GM19455 (cell line): ENCODE measurements at regions not wholly inside any gene's neighbourhood (a gene's known extent, or its start where the extent isn't known, plus 50 kb on each side); places are given as distances from the start of the nearest gene placed in this dataset.

Source experiments
- ATAC-seq: cut with Tn5 transposase; IDR thresholded peaks from one replicate; pipeline ENCODE4 v1.9.1; 2021; ENCODE audit not compliant: unreplicated experiment

DNA sequence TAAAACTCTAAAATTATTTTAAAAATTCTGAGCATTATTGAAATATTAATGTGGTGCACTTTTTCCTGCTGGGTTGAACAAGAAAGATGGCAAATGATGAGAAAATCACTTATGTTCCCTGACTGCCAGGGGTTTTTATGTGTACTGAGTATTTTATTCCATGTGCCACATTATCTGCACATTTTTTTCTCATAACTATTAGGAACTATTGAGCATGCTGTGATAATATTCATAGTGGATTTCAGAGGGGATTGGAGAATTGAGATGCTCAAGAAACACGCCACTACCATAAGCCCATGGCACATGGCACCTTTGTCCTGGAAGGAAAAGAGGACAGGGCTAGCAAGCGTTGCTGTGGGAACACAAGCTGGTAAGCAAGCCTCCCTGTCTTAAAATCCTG, 478.5 kb upstream of the GYPC start:
- ATAC-seq, result no peak

DNA sequence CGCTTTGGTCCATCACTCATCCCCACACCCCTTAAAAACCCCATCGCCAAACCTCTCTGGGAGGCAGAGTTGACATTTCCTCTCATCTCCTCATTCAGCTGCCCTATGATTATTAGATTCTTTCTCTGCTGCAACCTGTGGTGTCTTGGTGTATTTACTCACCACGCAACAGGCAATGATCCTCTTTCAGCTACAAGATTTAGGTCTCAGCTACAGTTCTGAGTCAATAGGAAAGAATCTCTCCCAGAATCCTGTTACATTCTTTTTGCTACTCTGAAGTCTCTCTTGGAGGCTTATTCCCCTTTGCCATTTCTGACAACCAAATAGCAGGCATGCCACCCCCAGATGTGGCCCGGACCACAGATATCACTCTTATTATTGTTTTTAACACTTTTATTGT, 468.3 kb upstream of the GYPC start:
- ATAC-seq, result no peak

DNA sequence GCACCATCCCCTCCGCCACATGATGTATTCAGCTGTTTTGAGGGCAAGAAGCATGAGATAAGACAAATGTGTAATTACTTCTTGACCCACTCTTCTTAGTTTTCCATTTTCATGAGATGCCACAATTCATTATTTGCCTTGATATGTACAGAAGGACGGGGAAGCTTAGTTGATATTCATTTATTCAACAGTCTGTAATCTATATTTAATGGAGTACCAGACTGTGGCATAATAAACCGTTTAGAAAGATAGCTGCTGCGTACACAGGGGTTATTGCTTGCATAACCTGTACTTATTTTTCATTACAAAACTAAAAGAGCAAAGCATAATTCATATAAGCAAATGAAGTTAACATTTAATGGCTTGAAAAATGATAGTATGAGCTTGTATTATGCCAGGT, 466.4 kb upstream of the GYPC start:
- ATAC-seq, result no peak

DNA sequence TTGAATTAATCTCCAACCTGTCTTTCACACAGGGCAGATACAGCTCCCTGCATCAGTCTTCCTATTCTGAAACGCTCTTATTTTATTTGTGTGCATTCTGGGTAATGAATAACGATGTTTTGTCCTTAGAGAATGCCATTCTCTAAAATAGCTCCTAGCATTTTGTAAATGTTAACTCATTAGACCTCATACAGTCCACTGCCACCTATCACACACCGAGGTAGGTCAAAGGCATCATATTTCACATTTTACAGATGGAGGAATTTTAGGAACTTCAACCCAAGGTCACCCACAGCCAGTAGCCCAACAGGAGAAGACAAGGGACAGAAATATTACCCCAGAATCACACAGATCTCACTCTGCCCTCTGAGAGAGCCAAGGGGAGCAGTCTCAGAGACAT, 455.4 kb upstream of the GYPC start:
- ATAC-seq, result no peak

DNA sequence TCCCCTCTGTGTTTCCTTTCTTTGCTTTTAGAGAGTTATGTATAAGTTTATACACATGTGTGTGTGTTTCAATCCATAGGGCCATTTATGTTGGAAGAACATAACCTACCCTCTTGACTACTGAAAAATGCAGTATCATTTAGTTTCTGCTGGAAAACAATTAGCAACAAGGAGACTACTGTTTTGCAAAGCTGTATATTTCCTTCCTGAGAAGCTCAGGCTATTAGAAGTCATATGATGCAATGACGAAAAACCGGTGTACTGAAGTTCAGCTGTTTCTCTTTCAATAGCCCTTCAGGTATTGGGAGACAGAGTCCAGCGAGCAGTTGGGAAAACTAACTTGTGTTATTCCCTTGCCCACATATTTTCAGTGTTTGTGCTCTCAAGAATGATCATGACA, 447.7 kb upstream of the GYPC start:
- no peak for ATAC-seq

- ATAC-seq, result no peak
Observed at GRCh38 chr2:126212735-126213134, 443.2 kb upstream of the GYPC start.

GRCh38 chr2:126219081-126219480, 436.9 kb upstream of the GYPC start:
- no peak for ATAC-seq

DNA sequence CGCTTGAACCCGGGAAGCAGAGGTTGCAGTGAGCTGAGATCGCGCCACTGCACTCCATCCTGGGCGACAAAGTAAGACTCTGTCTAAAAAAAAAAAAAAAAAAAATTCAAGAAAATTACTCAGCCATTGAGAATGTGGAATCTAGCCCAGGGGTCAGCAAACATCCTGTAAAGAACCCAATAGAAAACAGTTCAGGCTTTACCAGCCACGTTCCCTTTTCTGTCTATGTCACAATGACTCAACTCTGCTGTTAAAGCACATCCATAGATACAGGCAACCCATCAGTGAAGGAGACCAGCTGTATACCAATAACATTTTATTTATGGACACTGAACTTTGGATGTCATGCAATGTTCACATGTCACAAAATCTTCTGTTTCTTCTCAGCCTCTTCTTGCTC, 435.6 kb upstream of the GYPC start:
- no peak for ATAC-seq

DNA sequence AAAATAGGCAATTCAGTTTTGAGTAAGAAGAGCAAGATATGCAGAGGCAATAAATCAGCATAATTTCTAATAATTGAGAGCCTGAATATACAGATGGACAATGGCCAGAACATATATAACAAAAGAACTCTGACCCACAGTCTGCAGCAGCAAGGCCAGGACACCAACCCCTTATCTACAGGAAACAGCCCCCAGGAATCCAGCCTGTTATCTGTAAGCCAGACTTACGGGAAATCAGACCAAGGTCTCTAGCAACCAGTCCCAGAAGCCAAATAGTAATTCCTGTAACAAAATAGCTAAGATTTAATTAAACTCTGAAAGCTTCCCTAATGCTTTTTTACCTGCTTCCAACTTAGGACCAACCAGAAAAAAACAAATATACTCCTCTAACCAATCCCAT, 434.5 kb upstream of the GYPC start:
- ATAC-seq, result no peak

DNA sequence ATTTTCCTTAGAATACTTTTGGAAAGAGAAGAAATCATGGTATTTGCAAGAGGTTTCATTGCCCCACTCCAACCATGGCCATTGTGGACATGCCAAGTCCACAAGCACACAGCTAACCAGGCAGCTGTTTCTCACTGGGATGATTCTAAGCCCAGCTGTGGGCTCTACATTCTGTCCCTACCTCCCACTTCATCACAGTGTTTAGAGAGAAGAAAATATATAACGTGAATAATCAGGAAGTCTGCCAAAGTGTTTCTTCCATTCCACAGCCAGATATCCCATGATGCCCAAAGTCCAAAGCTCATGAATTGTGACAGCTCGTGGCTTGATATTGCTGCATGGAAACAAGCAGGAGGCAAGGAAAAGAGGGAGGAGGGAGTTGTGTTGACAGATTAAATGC, 433.7 kb upstream of the GYPC start:
- no peak for ATAC-seq

DNA sequence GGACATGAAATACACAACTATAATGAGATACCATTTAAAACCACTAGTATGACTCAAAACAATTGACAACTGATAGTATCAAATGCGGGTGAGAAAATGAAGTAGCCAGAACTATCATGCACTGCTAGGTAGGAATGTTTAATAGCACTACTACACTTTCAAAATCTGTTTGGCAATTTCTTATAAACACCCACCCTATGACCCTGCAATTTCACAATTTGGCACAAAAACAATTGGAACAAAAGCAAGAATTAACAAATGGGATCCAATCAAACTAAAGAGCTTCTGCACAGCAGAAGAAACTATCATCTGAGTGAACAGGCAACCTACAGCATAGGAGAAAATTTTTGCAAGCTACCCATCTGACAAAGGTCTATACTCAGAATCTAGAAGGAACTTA, 431.2 kb upstream of the GYPC start:
- no peak for ATAC-seq

DNA sequence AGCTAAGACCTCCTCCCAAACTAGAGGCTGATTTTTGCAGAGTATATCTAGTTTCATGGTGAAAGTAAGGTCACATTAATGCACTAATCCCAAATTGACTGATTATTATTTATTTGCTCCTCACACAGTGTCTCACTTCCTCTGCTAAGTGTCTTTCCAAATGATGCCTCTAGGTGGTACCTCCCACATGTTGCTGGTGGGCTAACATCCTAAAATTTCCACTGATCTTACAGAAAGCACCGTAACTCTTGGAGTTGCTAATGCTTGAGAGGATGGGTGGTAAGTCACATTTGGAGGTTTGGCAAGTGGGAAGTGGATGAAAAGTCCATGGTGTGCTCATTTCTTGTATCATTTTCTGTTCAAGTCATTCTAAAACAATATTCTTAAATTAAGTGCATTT, 428.7 kb upstream of the GYPC start:
- ATAC-seq, result no peak

DNA sequence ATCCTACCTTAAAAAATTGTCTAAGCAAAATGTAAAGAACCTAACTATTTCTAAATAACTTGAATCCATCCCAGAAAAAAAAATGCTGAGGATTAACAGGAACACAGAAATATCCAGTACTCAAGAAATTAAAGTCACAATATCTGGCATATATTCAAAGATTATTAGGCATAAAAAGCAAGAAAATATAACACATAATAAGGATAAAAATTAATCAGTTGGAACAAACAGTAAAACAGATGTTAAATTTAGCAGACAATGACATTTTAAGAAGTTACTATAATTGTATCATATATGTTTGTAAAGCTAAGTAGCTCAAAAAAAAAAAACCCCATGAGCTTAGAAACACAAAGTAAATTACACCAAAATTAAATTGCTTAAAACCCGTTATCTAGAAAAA, 427.4 kb upstream of the GYPC start:
- no peak for ATAC-seq

DNA sequence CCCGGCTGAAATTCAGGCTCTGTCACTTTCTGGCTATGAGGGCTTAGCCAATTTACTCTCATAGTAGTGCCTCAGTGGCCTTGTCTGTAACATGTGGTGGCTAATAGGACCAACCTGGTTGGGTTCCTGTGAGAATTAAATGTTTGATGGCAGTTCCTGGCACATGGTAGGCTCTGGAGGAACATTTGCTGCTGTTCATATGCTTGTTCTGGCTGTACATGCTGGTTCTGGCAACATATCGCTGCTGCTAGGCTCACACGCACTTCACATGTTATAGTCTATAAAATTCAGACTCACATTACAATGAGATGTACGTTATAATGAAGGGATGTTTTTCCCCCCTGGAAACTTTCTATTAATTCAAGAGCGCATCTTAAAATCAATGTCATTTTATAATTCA, 417.7 kb upstream of the GYPC start:
- no peak for ATAC-seq

- no peak for ATAC-seq
Observed at GRCh38 chr2:126239320-126239955, 416.5 kb upstream of the GYPC start.

GRCh38 chr2:126241001-126241400, 415.0 kb upstream of the GYPC start:
- no peak for ATAC-seq

GRCh38 chr2:126241411-126241810, 414.5 kb upstream of the GYPC start:
- no peak for ATAC-seq

DNA sequence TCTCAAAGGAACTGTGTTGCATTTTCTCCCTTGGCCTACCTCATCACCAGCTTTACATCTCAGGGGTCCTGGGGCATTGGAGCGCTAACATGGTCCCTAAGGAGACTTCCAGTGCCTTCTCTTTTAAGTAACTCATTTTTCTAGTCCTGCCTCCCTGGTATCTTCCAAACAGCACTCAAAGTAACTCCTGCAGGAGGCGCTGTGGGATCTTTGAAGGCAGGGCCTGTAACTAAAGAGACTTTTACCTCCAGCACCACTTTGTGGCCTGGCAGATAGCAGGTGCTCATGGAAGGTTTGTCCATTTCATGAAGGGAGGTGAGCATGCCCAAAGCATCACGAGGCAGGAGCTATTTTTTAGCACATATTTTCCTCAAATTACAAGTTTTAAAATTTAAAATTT, 411.0 kb upstream of the GYPC start:
- ATAC-seq, result no peak

DNA sequence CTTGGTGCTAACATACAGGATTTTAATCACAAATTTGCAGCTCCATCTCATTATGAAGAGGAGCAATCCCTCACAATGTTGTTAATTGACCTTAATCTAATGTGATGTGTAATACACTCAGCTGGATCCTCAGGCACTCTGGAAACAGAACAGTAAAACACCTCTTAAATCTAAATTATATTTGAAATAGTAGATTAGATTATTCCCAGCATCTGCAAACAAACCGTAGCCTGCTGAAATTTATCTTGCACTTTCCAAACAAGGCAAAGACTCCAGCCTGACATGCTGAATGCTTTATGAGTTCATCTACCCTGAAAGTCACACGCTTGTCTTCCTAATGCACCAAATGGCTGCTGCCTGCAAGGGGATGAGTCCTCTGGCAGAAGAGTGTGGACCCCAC, 402.3 kb upstream of the GYPC start:
- no peak for ATAC-seq

GRCh38 chr2:126264625-126265024, 391.3 kb upstream of the GYPC start:
- no peak for ATAC-seq

DNA sequence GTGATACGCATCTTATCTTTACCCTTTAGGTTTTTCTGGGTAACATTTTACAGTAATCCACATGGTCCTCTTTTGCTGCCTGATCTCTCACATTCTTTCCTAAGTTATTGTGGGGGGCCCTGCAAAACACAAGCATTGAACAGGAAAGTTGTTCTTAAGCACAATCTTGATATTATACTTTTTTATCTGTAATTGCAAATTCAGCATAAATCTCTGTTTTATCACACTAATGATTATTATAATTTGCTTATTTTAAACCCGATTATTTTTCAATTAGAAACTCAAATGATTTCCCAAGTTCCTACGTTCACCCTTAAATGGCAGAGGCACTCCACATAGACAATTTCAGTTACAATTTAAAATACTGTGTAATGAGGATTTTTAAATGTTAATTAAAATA, 386.0 kb upstream of the GYPC start:
- no peak for ATAC-seq

- no peak for ATAC-seq
Observed at GRCh38 chr2:126270587-126270986, 385.4 kb upstream of the GYPC start.

- ATAC-seq, result no peak
Observed at GRCh38 chr2:126272401-126272800, 383.6 kb upstream of the GYPC start.

- ATAC-seq, result no peak
Observed at GRCh38 chr2:126275098-126275497, 380.9 kb upstream of the GYPC start.
